ENCODE measurements at regions not wholly inside any gene's neighbourhood (a gene's known extent, or its start where the extent isn't known, plus 50 kb on each side); places are given as distances from the start of the nearest gene placed in this dataset.

DNA sequence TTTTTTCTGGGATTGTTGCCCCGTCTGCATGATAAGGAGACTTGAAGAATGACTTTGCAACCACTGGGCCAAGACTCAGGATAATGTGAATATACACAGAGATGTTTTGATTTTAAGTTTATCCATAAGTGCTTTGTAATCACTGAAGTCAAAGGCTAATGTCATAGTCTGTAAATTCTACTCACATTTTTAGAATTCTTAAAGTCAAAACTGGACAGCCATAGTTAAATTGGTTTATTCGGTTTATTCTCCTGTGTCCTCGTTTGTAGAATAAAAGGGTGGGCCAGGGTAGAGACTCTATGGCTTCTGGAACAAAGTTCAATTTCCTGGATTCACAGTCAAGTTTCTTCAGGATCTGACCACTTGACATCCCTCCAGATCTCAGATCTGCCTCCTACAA, 327.7 kb upstream of the TNC start:
- H3K36me3 ChIP-seq (replicated peaks; ENCODE audit: insufficient read depth, low read length) = no peaks in the 10 kb centered on the region
- no peak for DNase-seq
- no peaks in the 10 kb centered on the region for H3F3A ChIP-seq (ENCODE audit: insufficient read depth, low read length)
- no peaks in the 10 kb centered on the region for H3K27me3 ChIP-seq (replicated peaks; ENCODE audit: insufficient read depth, low read length)
- H3K4me1 ChIP-seq (ENCODE audit: low read length) = no peaks in the 10 kb centered on the region
- no peaks in the 10 kb centered on the region for H3K9me2 ChIP-seq (replicated peaks; ENCODE audit: insufficient read depth, low read length)
- TF ChIP-seq EZH2phosphoT487 (IDR thresholded peaks at IDR 0.05; ENCODE audit: low read length) (no peak), EZH2 (optimal IDR thresholded peaks at IDR 0.05; ENCODE audit: low read depth, low read length) (no peak), CTCF (IDR thresholded peaks at IDR 0.05; ENCODE audit: low read length) (no peak)
- H2AFZ ChIP-seq (ENCODE audit: low read length) = no peak overlapping the region
- no peaks in the 10 kb centered on the region for H4K20me1 ChIP-seq (ENCODE audit: insufficient read depth, low read length)
- H3K27ac ChIP-seq (ENCODE audit: low read length) = no peak overlapping the region
- H3K4me3 ChIP-seq (ENCODE audit: low read length) = no peak overlapping the region
- no peak overlapping the region for H3K9ac ChIP-seq (ENCODE audit: low read length)
- H3K4me2 ChIP-seq (ENCODE audit: low read depth, low read length) = no peak overlapping the region
- H3K9me3 ChIP-seq (replicated peaks; ENCODE audit: insufficient read depth, low read length) = no peaks in the 10 kb centered on the region
- no peaks in the 10 kb centered on the region for H3K79me2 ChIP-seq (ENCODE audit: low read length)

GRCh38 chr9:115456515-115456914, 338.6 kb upstream of the TNC start:
- H3K9me3 ChIP-seq (replicated peaks; ENCODE audit: insufficient read depth, low read length) = no peaks in the 10 kb centered on the region
- H3K36me3 ChIP-seq (replicated peaks; ENCODE audit: insufficient read depth, low read length) = no peaks in the 10 kb centered on the region
- H3F3A ChIP-seq (ENCODE audit: insufficient read depth, low read length) = no peaks in the 10 kb centered on the region
- H3K79me2 ChIP-seq (ENCODE audit: low read length) = no peaks in the 10 kb centered on the region
- DNase-seq = no peak
- no peak overlapping the region for H2AFZ ChIP-seq (ENCODE audit: low read length)
- H3K9ac ChIP-seq (ENCODE audit: low read length) = no peak overlapping the region
- no peak overlapping the region for H3K4me2 ChIP-seq (ENCODE audit: low read depth, low read length)
- H3K9me2 ChIP-seq (replicated peaks; ENCODE audit: insufficient read depth, low read length) = no peaks in the 10 kb centered on the region
- no peaks in the 10 kb centered on the region for H4K20me1 ChIP-seq (ENCODE audit: insufficient read depth, low read length)
- H3K27me3 ChIP-seq (replicated peaks; ENCODE audit: insufficient read depth, low read length) = no peaks in the 10 kb centered on the region
- no peak overlapping the region for H3K27ac ChIP-seq (ENCODE audit: low read length)
- H3K4me3 ChIP-seq (ENCODE audit: low read length) = no peak overlapping the region
- TF ChIP-seq CTCF (IDR thresholded peaks at IDR 0.05; ENCODE audit: low read length) = no peak
- no peak for TF ChIP-seq EZH2phosphoT487 (IDR thresholded peaks at IDR 0.05; ENCODE audit: low read length)
- no peak for TF ChIP-seq EZH2 (optimal IDR thresholded peaks at IDR 0.05; ENCODE audit: low read depth, low read length)
- no peaks in the 10 kb centered on the region for H3K4me1 ChIP-seq (ENCODE audit: low read length)

GRCh38 chr9:115461280-115461679, 343.3 kb upstream of the TNC start:
- no peaks in the 10 kb centered on the region for H3K36me3 ChIP-seq (replicated peaks; ENCODE audit: insufficient read depth, low read length)
- H3K79me2 ChIP-seq (ENCODE audit: low read length) = no peaks in the 10 kb centered on the region
- H2AFZ ChIP-seq (ENCODE audit: low read length) = no peak overlapping the region
- H3K4me1 ChIP-seq (ENCODE audit: low read length) = no peaks in the 10 kb centered on the region
- DNase-seq = no peak
- no peak overlapping the region for H3K4me3 ChIP-seq (ENCODE audit: low read length)
- H3F3A ChIP-seq (ENCODE audit: insufficient read depth, low read length) = no peaks in the 10 kb centered on the region
- no peaks in the 10 kb centered on the region for H3K9me3 ChIP-seq (replicated peaks; ENCODE audit: insufficient read depth, low read length)
- H3K27ac ChIP-seq (ENCODE audit: low read length) = no peak overlapping the region
- no peak overlapping the region for H3K4me2 ChIP-seq (ENCODE audit: low read depth, low read length)
- no peak overlapping the region for H3K9ac ChIP-seq (ENCODE audit: low read length)
- H4K20me1 ChIP-seq (ENCODE audit: insufficient read depth, low read length) = no peaks in the 10 kb centered on the region
- no peaks in the 10 kb centered on the region for H3K9me2 ChIP-seq (replicated peaks; ENCODE audit: insufficient read depth, low read length)
- no peaks in the 10 kb centered on the region for H3K27me3 ChIP-seq (replicated peaks; ENCODE audit: insufficient read depth, low read length)
- no peak for TF ChIP-seq CTCF (IDR thresholded peaks at IDR 0.05; ENCODE audit: low read length)
- TF ChIP-seq EZH2phosphoT487 (IDR thresholded peaks at IDR 0.05; ENCODE audit: low read length) = no peak
- no peak for TF ChIP-seq EZH2 (optimal IDR thresholded peaks at IDR 0.05; ENCODE audit: low read depth, low read length)
